Karpas-422 (cell line): ENCODE measurements at regions not wholly inside any gene's neighbourhood (a gene's known extent, or its start where the extent isn't known, plus 50 kb on each side); places are given as distances from the start of the nearest gene placed in this dataset.

ENCODE experiments used
- DNase-seq: peaks from one replicate; pipeline ENCODE4 v3.0.0-alpha.2; 2015
- H2AFZ ChIP-seq: fragments of 200-600 bp; sonication (generic); 2 replicates; pipeline ENCODE4 v1.6.1; 2014; ENCODE audit warnings: antibody characterized with exemption, low read length, mixed read lengths
- H3K27ac ChIP-seq: fragments of 200-600 bp; sonication (generic); 2 replicates; pipeline ENCODE4 v1.5.1; 2014; ENCODE audit warnings: mild to moderate bottlenecking, low read length, moderate library complexity
- H3K27me3 ChIP-seq: fragments of 200-600 bp; sonication (generic); 2 replicates; pipeline ENCODE4 v1.6.1; 2014; ENCODE audit warnings: low read length, mixed read lengths
- H3K36me3 ChIP-seq: fragments of 200-600 bp; sonication (generic); 2 replicates; pipeline ENCODE4 v1.6.1; 2014; ENCODE audit warnings: low read length, mixed read lengths; ENCODE audit not compliant: insufficient read depth
- H3K4me1 ChIP-seq: fragments of 200-600 bp; sonication (generic); 2 replicates; pipeline ENCODE4 v1.6.1; 2014; ENCODE audit warnings: mild to moderate bottlenecking, low read length, mixed read lengths
- H3K4me2 ChIP-seq: fragments of 200-600 bp; sonication (generic); 2 replicates; pipeline ENCODE4 v1.6.1; 2014; ENCODE audit warnings: low read length, low read depth, mild to moderate bottlenecking; ENCODE audit not compliant: poor library complexity, severe bottlenecking
- H3K4me3 ChIP-seq: fragments of 200-600 bp; sonication (generic); 2 replicates; pipeline ENCODE4 v1.5.1; 2014; ENCODE audit warnings: mild to moderate bottlenecking, antibody characterized with exemption, low read length, mixed read lengths
- H3K79me2 ChIP-seq: fragments of 200-600 bp; sonication (generic); 2 replicates; pipeline ENCODE4 v1.6.1; 2014; ENCODE audit warnings: mild to moderate bottlenecking, low read length, mixed read lengths
- H3K9ac ChIP-seq: fragments of 200-600 bp; sonication (generic); 2 replicates; pipeline ENCODE4 v1.6.0; 2014; ENCODE audit warnings: low read length
- H3K9me2 ChIP-seq: fragments of 200-600 bp; sonication (generic), shearing (Covaris generic); replicated peaks from 2 replicates; pipeline ENCODE4 v1.6.0; 2014; ENCODE audit warnings: mild to moderate bottlenecking, low read length, moderate library complexity; ENCODE audit not compliant: insufficient read depth
- H3K9me3 ChIP-seq: fragments of 300-700, 200-600 bp; sonication (generic); 2 replicates; pipeline ENCODE4 v1.6.1; 2014; ENCODE audit warnings: low read length, mixed read lengths
- H4K20me1 ChIP-seq: fragments of 200-600 bp; sonication (generic); 2 replicates; pipeline ENCODE4 v1.6.1; 2014; ENCODE audit warnings: mild to moderate bottlenecking, antibody characterized with exemption, low read length, low read depth; ENCODE audit not compliant: insufficient read depth

DNA sequence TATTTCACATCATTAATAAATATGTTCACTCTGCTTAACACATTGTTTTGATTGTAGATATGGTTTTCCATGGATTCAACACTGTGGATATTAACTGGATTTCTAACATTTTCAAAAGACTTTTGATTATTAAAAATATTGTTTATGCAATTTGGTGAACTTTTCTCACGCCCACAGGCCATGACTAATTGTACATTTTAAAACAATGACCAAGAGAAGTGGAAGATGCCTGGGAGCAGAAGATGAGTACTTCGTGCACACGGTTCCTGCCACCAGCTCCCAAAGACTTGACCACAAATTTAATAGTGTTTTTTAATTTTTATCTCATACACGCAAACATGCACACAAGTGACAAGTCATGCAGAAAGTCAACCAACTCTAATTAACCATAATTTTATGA lies 451.0 kb upstream of the ADARB2 start:
- Histone ChIP-seq H3K79me2 (no peaks in the 10 kb centered on the region), H4K20me1 (no peaks in the 10 kb centered on the region), H3K4me3 (no peak overlapping the region), H3K4me2 (no peak overlapping the region), H2AFZ (no peak overlapping the region), H3K9ac (no peak overlapping the region), H3K27ac (no peak overlapping the region), H3K4me1 (no peaks in the 10 kb centered on the region), H3K9me2 (no peaks in the 10 kb centered on the region), H3K9me3 (no peaks in the 10 kb centered on the region), H3K36me3 (no peaks in the 10 kb centered on the region), H3K27me3 (no peaks in the 10 kb centered on the region)
- DNase-seq, result no peak

- H3K4me2 ChIP-seq, result no peak overlapping the region
- H3K27ac ChIP-seq, result no peak overlapping the region
- no peak overlapping the region for H3K4me3 ChIP-seq
- no peaks in the 10 kb centered on the region for H3K27me3 ChIP-seq
- DNase-seq, result no peak
- no peaks in the 10 kb centered on the region for H3K36me3 ChIP-seq
- H3K4me1 ChIP-seq, result no peaks in the 10 kb centered on the region
- H3K9me3 ChIP-seq, result no peaks in the 10 kb centered on the region
- H4K20me1 ChIP-seq, result no peaks in the 10 kb centered on the region
- no peak overlapping the region for H3K9ac ChIP-seq
- H3K9me2 ChIP-seq, result no peaks in the 10 kb centered on the region
- H2AFZ ChIP-seq, result no peak overlapping the region
- no peaks in the 10 kb centered on the region for H3K79me2 ChIP-seq
These were observed 436.0 kb upstream of the ADARB2 start for GRCh38 chr10:2173327-2173726.

GRCh38 chr10:2165771-2166460 lies 428.6 kb upstream of the ADARB2 start:
- DNase-seq, result no peak
- Histone ChIP-seq H3K9ac (no peak overlapping the region), H3K4me1 (no peaks in the 10 kb centered on the region), H4K20me1 (no peaks in the 10 kb centered on the region), H3K9me2 (no peaks in the 10 kb centered on the region), H3K4me3 (no peak overlapping the region), H3K27me3 (no peaks in the 10 kb centered on the region), H3K4me2 (no peak overlapping the region), H2AFZ (no peak overlapping the region), H3K9me3 (no peaks in the 10 kb centered on the region), H3K79me2 (no peaks in the 10 kb centered on the region), H3K27ac (no peak overlapping the region), H3K36me3 (no peaks in the 10 kb centered on the region)

- H4K20me1 ChIP-seq, result no peaks in the 10 kb centered on the region
- no peak overlapping the region for H3K9ac ChIP-seq
- DNase-seq, result no peak
- H2AFZ ChIP-seq, result no peak overlapping the region
- no peaks in the 10 kb centered on the region for H3K4me1 ChIP-seq
- no peak overlapping the region for H3K27ac ChIP-seq
- no peaks in the 10 kb centered on the region for H3K27me3 ChIP-seq
- H3K9me2 ChIP-seq, result no peaks in the 10 kb centered on the region
- no peak overlapping the region for H3K4me2 ChIP-seq
- H3K79me2 ChIP-seq, result no peaks in the 10 kb centered on the region
- H3K4me3 ChIP-seq, result no peak overlapping the region
- no peaks in the 10 kb centered on the region for H3K36me3 ChIP-seq
- no peaks in the 10 kb centered on the region for H3K9me3 ChIP-seq
These were observed 413.0 kb upstream of the ADARB2 start for GRCh38 chr10:2150288-2150687.

DNA sequence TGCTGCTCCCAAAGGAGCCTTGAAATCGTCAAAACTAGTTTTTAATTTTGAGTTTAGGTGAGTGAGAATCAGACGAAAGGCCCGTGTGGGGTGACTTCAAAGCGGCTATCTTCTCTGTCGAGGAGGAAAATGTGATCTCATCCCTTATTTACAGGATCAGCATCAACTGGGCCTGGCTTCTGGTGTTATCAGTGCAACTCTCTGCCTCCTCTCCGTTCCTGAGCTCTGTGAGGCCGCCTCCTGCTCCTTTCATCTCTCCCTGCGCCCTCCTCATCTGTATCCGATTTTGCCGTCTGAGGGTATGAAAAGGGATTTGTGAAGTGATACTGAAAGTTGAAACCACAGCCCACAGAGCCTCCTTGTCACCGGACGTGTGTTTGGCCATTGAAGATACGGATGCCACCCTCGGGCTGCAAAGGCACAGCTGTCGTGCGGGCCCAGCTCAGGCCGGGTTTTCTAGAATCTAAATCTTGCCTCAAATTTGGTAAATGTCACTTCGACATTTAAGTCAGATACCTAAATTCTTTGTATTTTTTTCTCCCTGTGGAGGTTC lies 408.7 kb upstream of the ADARB2 start:
- no peak overlapping the region for H3K4me2 ChIP-seq
- H3K36me3 ChIP-seq, result no peaks in the 10 kb centered on the region
- no peak overlapping the region for H2AFZ ChIP-seq
- H3K9me3 ChIP-seq, result no peaks in the 10 kb centered on the region
- no peak overlapping the region for H3K27ac ChIP-seq
- H3K27me3 ChIP-seq, result no peaks in the 10 kb centered on the region
- no peaks in the 10 kb centered on the region for H3K4me1 ChIP-seq
- H3K9ac ChIP-seq, result no peak overlapping the region
- H3K4me3 ChIP-seq, result no peak overlapping the region
- no peak for DNase-seq
- H3K9me2 ChIP-seq, result no peaks in the 10 kb centered on the region
- H4K20me1 ChIP-seq, result no peaks in the 10 kb centered on the region
- H3K79me2 ChIP-seq, result no peaks in the 10 kb centered on the region

GRCh38 chr10:2145491-2145890 lies 408.2 kb upstream of the ADARB2 start:
- Histone ChIP-seq H3K4me3 (no peak overlapping the region), H2AFZ (no peak overlapping the region), H3K4me2 (no peak overlapping the region), H4K20me1 (no peaks in the 10 kb centered on the region), H3K9me3 (no peaks in the 10 kb centered on the region), H3K36me3 (no peaks in the 10 kb centered on the region), H3K9me2 (no peaks in the 10 kb centered on the region), H3K27me3 (no peaks in the 10 kb centered on the region), H3K27ac (no peak overlapping the region), H3K79me2 (no peaks in the 10 kb centered on the region), H3K4me1 (no peaks in the 10 kb centered on the region), H3K9ac (no peak overlapping the region)
- no peak for DNase-seq

GRCh38 chr10:2144584-2144983 lies 407.3 kb upstream of the ADARB2 start:
- H3K9ac ChIP-seq, result no peak overlapping the region
- no peak overlapping the region for H2AFZ ChIP-seq
- no peak for DNase-seq
- no peaks in the 10 kb centered on the region for H3K27me3 ChIP-seq
- no peaks in the 10 kb centered on the region for H4K20me1 ChIP-seq
- no peaks in the 10 kb centered on the region for H3K4me1 ChIP-seq
- H3K9me3 ChIP-seq, result no peaks in the 10 kb centered on the region
- no peak overlapping the region for H3K27ac ChIP-seq
- no peaks in the 10 kb centered on the region for H3K9me2 ChIP-seq
- no peaks in the 10 kb centered on the region for H3K36me3 ChIP-seq
- no peak overlapping the region for H3K4me3 ChIP-seq
- no peaks in the 10 kb centered on the region for H3K79me2 ChIP-seq
- no peak overlapping the region for H3K4me2 ChIP-seq

- H3K4me2 ChIP-seq, result no peak overlapping the region
- H4K20me1 ChIP-seq, result no peaks in the 10 kb centered on the region
- H3K27me3 ChIP-seq, result no peaks in the 10 kb centered on the region
- H2AFZ ChIP-seq, result no peak overlapping the region
- H3K4me3 ChIP-seq, result no peak overlapping the region
- H3K9me2 ChIP-seq, result no peaks in the 10 kb centered on the region
- H3K27ac ChIP-seq, result no peak overlapping the region
- no peaks in the 10 kb centered on the region for H3K9me3 ChIP-seq
- no peaks in the 10 kb centered on the region for H3K79me2 ChIP-seq
- H3K36me3 ChIP-seq, result no peaks in the 10 kb centered on the region
- no peaks in the 10 kb centered on the region for H3K4me1 ChIP-seq
- DNase-seq, result no peak
- H3K9ac ChIP-seq, result no peak overlapping the region
These were observed 406.0 kb upstream of the ADARB2 start for GRCh38 chr10:2143213-2143835.
